HCT116 (cell line): ENCODE measurements at regions not wholly inside any gene's neighbourhood (a gene's known extent, or its start where the extent isn't known, plus 50 kb on each side); places are given as distances from the start of the nearest gene placed in this dataset.

Experiments used
- ATAC-seq: fragments of 200-7000 bp; cut with Tn5 transposase; 2 replicates; pipeline ENCODE4 v1.9.1; 2020; ENCODE audit warnings: mild to moderate bottlenecking, moderate library complexity
- BruUV-seq: library from RNA; stranded (reverse); fragments of 400-500 nt; replicated peaks from 2 replicates; lab custom pipeline; 2021; lab: Mats Ljungman, UMichigan
- CTCF ChIA-PET: fragments of 300-600 bp; sonication (Branson Sonifier 250); formaldehyde crosslinking; loops from one replicate; lab custom pipeline; 2021; ENCODE audit warnings: antibody characterized with exemption; lab: Charles Lee
- POLR2A ChIA-PET: fragments of 300-600, 350-600 bp; sonication (Branson Sonifier 250); formaldehyde crosslinking; loops from one replicate; lab custom pipeline; 2021; ENCODE audit warnings: antibody characterized with exemption; lab: Charles Lee
- RAD21 ChIA-PET, 2 experiments: fragments of 300-600 bp; sonication (Branson Sonifier 250); formaldehyde crosslinking; loops; one replicate each; lab custom pipeline; 2023; ENCODE audit warnings: low total read pairs in 2 of 2; ENCODE audit not compliant: uncharacterized antibody in 2 of 2, unreplicated experiment in 2 of 2, low non-redundant PET in 1 of 2; lab: Charles Lee
- DNase-seq: peaks from one replicate; pipeline ENCODE4 v3.0.0-alpha.2; 2010; ENCODE audit warnings: low read depth, low spot score
- H2AFZ ChIP-seq: fragments of 200-600 bp; shearing (Covaris generic), sonication (generic); 2 replicates; pipeline ENCODE4 v1.6.1; 2017; ENCODE audit warnings: low read depth, mixed run types, mixed read lengths, antibody characterized with exemption, low read length; ENCODE audit not compliant: poor library complexity, severe bottlenecking
- H3K27ac ChIP-seq: 2 replicates; pipeline ENCODE4 v1.5.1; 2012; ENCODE audit warnings: low read depth, low read length
- H3K27me3 ChIP-seq: fragments of 200-600 bp; sonication (generic); 2 replicates; pipeline ENCODE4 v1.6.1; 2016; ENCODE audit warnings: mixed run types, low read length, mixed read lengths; ENCODE audit not compliant: insufficient read depth
- H3K36me3 ChIP-seq, 2 experiments: fragments of 200-500 bp in 1 of 2; fragments of 200-600 bp in 1 of 2; sonication (Bioruptor generic) in 1 of 2; sonication (generic) in 1 of 2; 2 replicates each; pipeline versions ENCODE4 v1.5.1 to v1.6.1; 2014 to 2016; ENCODE audit warnings: low read length in 2 of 2, inconsistent platforms in 1 of 2, mixed read lengths in 1 of 2, mixed run types in 1 of 2; ENCODE audit not compliant: insufficient read depth in 2 of 2, control insufficient read depth in 1 of 2
- H3K4me1 ChIP-seq, 2 experiments: fragments of 200-600 bp in 1 of 2; sonication (generic) in 1 of 2; 2 replicates each; pipeline versions ENCODE4 v1.5.1 to v1.6.1; 2012 to 2017; ENCODE audit warnings: low read length in 2 of 2, inconsistent platforms in 1 of 2, mild to moderate bottlenecking in 1 of 2, mixed read lengths in 1 of 2, mixed run types in 1 of 2, moderate library complexity in 1 of 2; ENCODE audit not compliant: insufficient read depth in 2 of 2, control insufficient read depth in 1 of 2
- H3K4me2 ChIP-seq: fragments of 200-600 bp; sonication (generic); 2 replicates; pipeline ENCODE4 v1.6.1; 2017; ENCODE audit warnings: mixed run types, low read length, mixed read lengths
- H3K4me3 ChIP-seq, 2 experiments: fragments of 200-600 bp in 1 of 2; sonication (generic) in 1 of 2; replicated peaks in 1 of 2; 2 replicates each; pipeline ENCODE4 v1.5.1; 2011 to 2016; ENCODE audit warnings: low read length in 2 of 2, control low read depth in 1 of 2, low read depth in 1 of 2, mild to moderate bottlenecking in 1 of 2, mixed read lengths in 1 of 2, mixed run types in 1 of 2
- H3K79me2 ChIP-seq: fragments of 200-600 bp; sonication (generic); 2 replicates; pipeline ENCODE4 v1.6.1; 2017; ENCODE audit warnings: mild to moderate bottlenecking, mixed run types, low read length, moderate library complexity, mixed read lengths; ENCODE audit not compliant: insufficient read depth
- H3K9ac ChIP-seq: fragments of 200-600 bp; sonication (generic); 2 replicates; pipeline ENCODE4 v1.6.1; 2016; ENCODE audit warnings: low read length, mixed read lengths
- H3K9me2 ChIP-seq: fragments of 200-600 bp; sonication (generic), shearing (Covaris generic); 2 replicates; pipeline ENCODE4 v1.6.1; 2017; ENCODE audit warnings: mixed run types, mild to moderate bottlenecking, moderate library complexity; ENCODE audit not compliant: insufficient read depth
- H3K9me3 ChIP-seq, 2 experiments: fragments of 200-500 bp in 1 of 2; fragments of 200-600 bp in 1 of 2; sonication (Bioruptor generic) in 1 of 2; sonication (generic) in 1 of 2; 2 replicates each; pipeline ENCODE4 v1.6.1; 2014 to 2017; ENCODE audit warnings: low read length in 2 of 2, mixed read lengths in 2 of 2, inconsistent platforms in 1 of 2, low read depth in 1 of 2, mild to moderate bottlenecking in 1 of 2, mixed run types in 1 of 2, moderate library complexity in 1 of 2; ENCODE audit not compliant: control insufficient read depth in 1 of 2, insufficient read depth in 1 of 2
- H4K20me1 ChIP-seq: fragments of 200-600 bp; sonication (generic), shearing (Covaris generic); 2 replicates; pipeline ENCODE4 v1.6.1; 2017; ENCODE audit warnings: mixed run types, mild to moderate bottlenecking, moderate library complexity; ENCODE audit not compliant: insufficient read depth
- EGR1 ChIP-seq: IDR thresholded peaks from 2 replicates; pipeline ENCODE4 v1.6.1; 2012; ENCODE audit warnings: low read depth
- ELF1 ChIP-seq: IDR thresholded peaks from 2 replicates; pipeline ENCODE4 v1.6.1; 2012; ENCODE audit warnings: low read depth, borderline replicate concordance
- EZH2phosphoT487 ChIP-seq: fragments of 200-600 bp; IDR thresholded peaks from 2 replicates; pipeline ENCODE4 v1.6.1; 2018; ENCODE audit warnings: antibody characterized with exemption, borderline replicate concordance
- FOSL1 ChIP-seq: IDR thresholded peaks from 2 replicates; pipeline ENCODE4 v1.6.1; 2012; ENCODE audit warnings: low read depth
- JUND ChIP-seq: IDR thresholded peaks from 2 replicates; pipeline ENCODE4 v1.6.1; 2012
- SIN3A ChIP-seq: IDR thresholded peaks from 2 replicates; pipeline ENCODE4 v1.6.1; 2012; ENCODE audit warnings: low read depth
- SP1 ChIP-seq: IDR thresholded peaks from 2 replicates; pipeline ENCODE4 v1.6.1; 2012; ENCODE audit warnings: low read depth
- TCF7L2 ChIP-seq: IDR thresholded peaks from 2 replicates; pipeline ENCODE4 v1.7.0; 2011; ENCODE audit warnings: borderline replicate concordance, inconsistent platforms; ENCODE audit not compliant: insufficient read depth, insufficient read length; ENCODE audit errors: extremely low read depth
- ZFX ChIP-seq: fragments of 450-650 bp; IDR thresholded peaks from 2 replicates; pipeline ENCODE4 v1.6.1; 2017
- intact Hi-C: fragments of 100-400 bp; cut with micrococcal nuclease; formaldehyde crosslinking; loops from 2 replicates; pipeline ENCODE4 v1.10.0; 2022
- TF ChIP-seq, protein P1 (sequence below): IDR thresholded peaks from 2 replicates; pipeline ENCODE4 v1.6.1; 2011; ENCODE audit warnings: mild to moderate bottlenecking, low read length, moderate library complexity; ENCODE audit not compliant: insufficient replicate concordance; ENCODE audit errors: extremely low read depth
- TF ChIP-seq, protein P2 (sequence below), 3 experiments: fragments of 200-600 bp in 1 of 3; sonication (generic) in 1 of 3; IDR thresholded peaks in 2 of 3; conservative IDR thresholded peaks in 1 of 3; 2 replicates each; pipeline ENCODE4 v1.5.1; 2012 to 2017; ENCODE audit warnings: low read depth in 2 of 3, low read length in 2 of 3, antibody characterized with exemption in 1 of 3, borderline replicate concordance in 1 of 3, control low read depth in 1 of 3, mild to moderate bottlenecking in 1 of 3, mixed read lengths in 1 of 3, mixed run types in 1 of 3, moderate library complexity in 1 of 3; ENCODE audit not compliant: insufficient read depth in 1 of 3

DNA sequence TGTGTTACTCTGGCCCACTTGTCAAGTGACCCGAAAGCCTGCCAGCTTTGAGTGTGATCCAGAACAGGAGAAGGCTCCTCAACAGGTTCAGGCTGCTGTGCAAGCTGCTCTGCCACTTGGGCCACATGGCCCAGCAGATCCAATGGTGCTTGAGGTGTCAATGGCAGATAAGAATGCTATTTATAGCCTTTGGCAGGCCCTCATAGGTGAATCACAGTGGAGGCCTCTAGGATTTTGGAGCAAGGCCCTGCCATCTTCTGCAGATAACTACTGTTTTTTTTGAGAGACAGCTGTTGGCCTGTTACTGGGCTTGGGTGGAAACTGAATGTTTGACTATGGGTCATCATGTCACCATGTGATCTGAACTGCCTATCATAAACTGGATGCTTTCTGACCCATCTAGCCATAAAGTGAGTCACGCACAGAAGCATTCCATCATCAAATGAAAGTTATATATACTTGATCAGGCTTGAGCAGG lies 180.8 kb downstream of the CARTPT start:
- RAD21 ChIA-PET, result no interaction called here
- peak overlapping the region; percentile 9; the same call in 1 of the 2 replicates for H3K4me2 ChIP-seq

More for the DNA sequence above, 180.8 kb downstream of the CARTPT start:
- H2AFZ ChIP-seq, result no peak overlapping the region
- no peaks in the 10 kb centered on the region for H3K36me3 ChIP-seq
- H3K9ac ChIP-seq, result no peak overlapping the region
- H3K79me2 ChIP-seq, result no peaks in the 10 kb centered on the region
- no peak overlapping the region for H3K4me3 ChIP-seq
- no peaks in the 10 kb centered on the region for H4K20me1 ChIP-seq
- TF ChIP-seq TCF7L2, result no peak
- no peak for TF ChIP-seq SIN3A
- TF ChIP-seq, protein P1, sequence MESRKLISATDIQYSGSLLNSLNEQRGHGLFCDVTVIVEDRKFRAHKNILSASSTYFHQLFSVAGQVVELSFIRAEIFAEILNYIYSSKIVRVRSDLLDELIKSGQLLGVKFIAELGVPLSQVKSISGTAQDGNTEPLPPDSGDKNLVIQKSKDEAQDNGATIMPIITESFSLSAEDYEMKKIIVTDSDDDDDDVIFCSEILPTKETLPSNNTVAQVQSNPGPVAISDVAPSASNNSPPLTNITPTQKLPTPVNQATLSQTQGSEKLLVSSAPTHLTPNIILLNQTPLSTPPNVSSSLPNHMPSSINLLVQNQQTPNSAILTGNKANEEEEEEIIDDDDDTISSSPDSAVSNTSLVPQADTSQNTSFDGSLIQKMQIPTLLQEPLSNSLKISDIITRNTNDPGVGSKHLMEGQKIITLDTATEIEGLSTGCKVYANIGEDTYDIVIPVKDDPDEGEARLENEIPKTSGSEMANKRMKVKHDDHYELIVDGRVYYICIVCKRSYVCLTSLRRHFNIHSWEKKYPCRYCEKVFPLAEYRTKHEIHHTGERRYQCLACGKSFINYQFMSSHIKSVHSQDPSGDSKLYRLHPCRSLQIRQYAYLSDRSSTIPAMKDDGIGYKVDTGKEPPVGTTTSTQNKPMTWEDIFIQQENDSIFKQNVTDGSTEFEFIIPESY, result no peak
- TF ChIP-seq JUND, result no peak
- TF ChIP-seq EGR1, result no peak
- TF ChIP-seq FOSL1, result no peak
- no peak for TF ChIP-seq ZFX
- TF ChIP-seq SP1, result no peak
- TF ChIP-seq EZH2phosphoT487, result no peak
- TF ChIP-seq, protein P2, sequence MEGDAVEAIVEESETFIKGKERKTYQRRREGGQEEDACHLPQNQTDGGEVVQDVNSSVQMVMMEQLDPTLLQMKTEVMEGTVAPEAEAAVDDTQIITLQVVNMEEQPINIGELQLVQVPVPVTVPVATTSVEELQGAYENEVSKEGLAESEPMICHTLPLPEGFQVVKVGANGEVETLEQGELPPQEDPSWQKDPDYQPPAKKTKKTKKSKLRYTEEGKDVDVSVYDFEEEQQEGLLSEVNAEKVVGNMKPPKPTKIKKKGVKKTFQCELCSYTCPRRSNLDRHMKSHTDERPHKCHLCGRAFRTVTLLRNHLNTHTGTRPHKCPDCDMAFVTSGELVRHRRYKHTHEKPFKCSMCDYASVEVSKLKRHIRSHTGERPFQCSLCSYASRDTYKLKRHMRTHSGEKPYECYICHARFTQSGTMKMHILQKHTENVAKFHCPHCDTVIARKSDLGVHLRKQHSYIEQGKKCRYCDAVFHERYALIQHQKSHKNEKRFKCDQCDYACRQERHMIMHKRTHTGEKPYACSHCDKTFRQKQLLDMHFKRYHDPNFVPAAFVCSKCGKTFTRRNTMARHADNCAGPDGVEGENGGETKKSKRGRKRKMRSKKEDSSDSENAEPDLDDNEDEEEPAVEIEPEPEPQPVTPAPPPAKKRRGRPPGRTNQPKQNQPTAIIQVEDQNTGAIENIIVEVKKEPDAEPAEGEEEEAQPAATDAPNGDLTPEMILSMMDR (IDR thresholded peaks at IDR 0.05 in 2 of 3, conservative IDR thresholded peaks at IDR 0.05 in 1 of 3; ENCODE audit: borderline replicate concordance in 1 of 3, insufficient read depth in 1 of 3, low read depth in 2 of 3, low read length in 2 of 3), result no peak
- TF ChIP-seq ELF1, result no peak
- no peaks in the 10 kb centered on the region for H3K9me2 ChIP-seq
- H3K4me1 ChIP-seq, result peaks cover 0 to 11% of the 10 kb centered on the region in 2 experiments; a peak in 2 of 4 replicates
- DNase-seq (no peak), ATAC-seq (no peak)
- intact Hi-C loops, result no loop called here
- CTCF ChIA-PET, result no interaction called here
- no peaks in the 10 kb centered on the region for H3K9me3 ChIP-seq
- BruUV-seq, result no TSS peak
- no peaks in the 10 kb centered on the region for H3K27me3 ChIP-seq
- POLR2A ChIA-PET, result no interaction called here
- H3K27ac ChIP-seq, result no peak overlapping the region
